GM19438 (cell line): ENCODE measurements at regions not wholly inside any gene's neighbourhood (a gene's known extent, or its start where the extent isn't known, plus 50 kb on each side); places are given as distances from the start of the nearest gene placed in this dataset.
"Not testable (repeated sequence)": the region's sequence is repeated elsewhere in the genome, so short reads cannot be mapped to it uniquely, and the experiment has no call there.

ENCODE experiments used
- ATAC-seq: cut with Tn5 transposase; IDR thresholded peaks from one replicate; pipeline ENCODE4 v1.9.1; 2021; ENCODE audit warnings: low read depth; ENCODE audit not compliant: unreplicated experiment

DNA sequence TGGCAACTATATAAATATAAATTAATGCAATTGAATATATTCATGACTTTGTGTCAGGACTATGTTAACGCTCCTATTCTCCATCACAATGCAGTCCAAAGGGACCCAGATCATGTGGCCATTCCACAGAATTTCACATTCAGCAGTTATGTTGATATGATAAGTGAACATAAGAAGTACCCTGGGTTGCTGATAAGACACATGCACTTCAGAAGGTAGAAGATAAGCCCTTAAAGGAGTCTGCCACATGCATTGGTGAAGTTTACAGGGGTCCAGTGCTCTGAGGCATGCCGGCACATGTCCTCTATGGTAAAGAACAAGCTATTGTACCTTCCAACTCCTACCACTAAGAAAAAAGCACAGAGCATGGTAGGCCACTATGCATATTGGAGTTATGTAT is 76.4 kb downstream of the PHAX start:
- ATAC-seq = no peak

DNA sequence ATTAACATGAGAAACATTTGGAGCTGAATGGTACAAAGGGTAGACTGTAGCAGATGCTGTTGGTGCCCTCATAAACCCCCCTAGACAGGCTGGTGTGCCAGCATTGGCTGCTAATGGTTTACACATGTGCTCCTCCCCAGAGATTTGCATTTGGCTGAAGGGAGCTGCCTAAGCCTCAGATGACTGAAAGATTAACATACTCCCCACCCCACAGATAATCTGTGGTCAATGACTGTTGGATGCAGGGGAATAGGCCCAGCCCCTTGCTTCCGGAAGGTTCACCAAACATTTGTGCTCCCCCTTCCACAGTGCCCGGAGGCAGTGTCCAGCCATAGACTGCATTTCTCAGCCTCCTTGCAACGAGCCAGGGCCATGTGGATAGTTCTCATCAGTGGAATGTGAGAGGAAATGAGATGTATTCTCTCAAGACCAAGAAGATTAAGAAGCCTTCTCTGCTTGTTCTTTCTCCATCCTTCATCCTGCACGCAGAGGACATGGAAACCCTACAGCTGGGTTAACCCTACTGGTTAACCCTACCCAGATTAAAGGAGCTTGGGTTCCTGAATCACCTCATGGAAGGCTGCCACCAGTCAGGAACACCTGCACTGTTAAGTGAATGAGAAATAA is 79.6 kb downstream of the PHAX start:
- no peak for ATAC-seq

DNA sequence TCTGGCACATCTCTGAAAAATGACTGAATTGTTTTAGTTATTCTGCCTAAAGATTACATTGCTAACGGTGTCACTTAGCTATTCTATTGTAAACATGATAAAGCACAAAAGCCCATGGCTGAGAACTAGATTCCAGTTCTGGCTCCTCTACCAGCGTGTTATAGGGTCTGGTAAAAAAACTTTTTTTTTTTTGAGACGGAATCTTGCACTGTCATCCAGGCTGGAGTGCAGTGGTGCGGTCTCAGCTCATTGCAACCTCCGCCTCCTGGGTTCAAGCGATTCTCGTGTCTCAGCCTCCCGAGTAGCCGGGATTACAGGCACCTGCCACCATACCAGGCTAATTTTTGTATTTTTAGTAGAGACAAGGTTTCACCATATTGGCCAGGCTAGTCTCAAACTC is 80.6 kb downstream of the PHAX start:
- not testable (repeated sequence) for ATAC-seq

DNA sequence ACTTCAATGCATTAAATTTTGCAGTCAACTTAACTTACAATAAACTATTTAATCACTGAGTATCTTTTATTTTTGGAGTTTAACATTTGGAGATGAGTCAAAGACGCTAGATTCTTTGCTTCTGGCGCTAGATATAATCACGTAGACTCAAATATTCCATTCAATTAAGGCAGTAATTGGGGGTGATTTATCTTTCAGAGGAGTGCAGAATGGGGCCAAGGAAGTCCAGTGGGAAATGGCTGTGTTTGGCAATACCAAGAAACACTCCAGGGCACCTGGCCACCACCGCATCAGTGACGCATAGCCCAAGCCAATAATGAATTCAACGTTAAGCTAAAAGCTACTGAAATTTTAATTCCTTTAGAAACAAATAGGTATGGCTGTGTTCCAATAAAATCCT is 81.2 kb downstream of the PHAX start:
- ATAC-seq = no peak

DNA sequence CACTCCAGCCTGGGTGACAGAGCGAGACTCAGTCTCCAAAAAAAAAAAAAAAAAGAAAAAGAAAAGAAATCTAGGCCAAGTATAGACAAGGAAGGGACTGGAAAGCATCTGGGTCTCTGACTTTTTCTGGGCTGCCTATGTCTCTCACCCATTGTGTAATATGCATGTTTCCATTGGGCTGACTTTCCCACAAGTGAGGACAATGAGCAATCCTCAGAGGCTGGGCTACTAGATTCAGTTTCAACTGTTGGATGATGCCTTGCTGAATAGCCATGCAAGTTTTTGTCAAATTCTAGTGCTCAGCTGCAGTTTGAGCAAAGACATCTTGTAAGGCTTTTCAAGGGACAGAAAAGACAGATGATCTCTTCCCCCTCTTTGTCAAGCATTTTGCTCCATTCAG is 82.1 kb downstream of the PHAX start:
- no peak for ATAC-seq

DNA sequence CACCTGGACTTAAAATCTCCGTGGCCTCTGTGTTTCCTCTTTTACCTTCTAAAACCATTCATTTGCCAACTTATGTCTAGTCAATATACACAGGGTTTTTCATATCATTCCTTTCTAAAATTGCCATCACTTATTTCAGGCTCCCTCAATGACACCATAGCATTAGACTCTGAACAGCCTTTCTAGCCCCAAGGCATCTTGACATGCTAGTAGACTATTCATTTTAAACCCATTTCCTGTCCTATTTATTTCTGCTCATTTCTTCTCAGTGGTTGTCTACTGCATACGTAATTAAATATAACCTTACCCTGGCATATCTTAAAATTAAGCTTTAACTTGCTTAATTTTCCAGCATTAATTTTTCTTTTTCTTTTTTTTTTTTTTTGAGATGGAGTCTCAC is 83.2 kb downstream of the PHAX start:
- ATAC-seq = no peak

DNA sequence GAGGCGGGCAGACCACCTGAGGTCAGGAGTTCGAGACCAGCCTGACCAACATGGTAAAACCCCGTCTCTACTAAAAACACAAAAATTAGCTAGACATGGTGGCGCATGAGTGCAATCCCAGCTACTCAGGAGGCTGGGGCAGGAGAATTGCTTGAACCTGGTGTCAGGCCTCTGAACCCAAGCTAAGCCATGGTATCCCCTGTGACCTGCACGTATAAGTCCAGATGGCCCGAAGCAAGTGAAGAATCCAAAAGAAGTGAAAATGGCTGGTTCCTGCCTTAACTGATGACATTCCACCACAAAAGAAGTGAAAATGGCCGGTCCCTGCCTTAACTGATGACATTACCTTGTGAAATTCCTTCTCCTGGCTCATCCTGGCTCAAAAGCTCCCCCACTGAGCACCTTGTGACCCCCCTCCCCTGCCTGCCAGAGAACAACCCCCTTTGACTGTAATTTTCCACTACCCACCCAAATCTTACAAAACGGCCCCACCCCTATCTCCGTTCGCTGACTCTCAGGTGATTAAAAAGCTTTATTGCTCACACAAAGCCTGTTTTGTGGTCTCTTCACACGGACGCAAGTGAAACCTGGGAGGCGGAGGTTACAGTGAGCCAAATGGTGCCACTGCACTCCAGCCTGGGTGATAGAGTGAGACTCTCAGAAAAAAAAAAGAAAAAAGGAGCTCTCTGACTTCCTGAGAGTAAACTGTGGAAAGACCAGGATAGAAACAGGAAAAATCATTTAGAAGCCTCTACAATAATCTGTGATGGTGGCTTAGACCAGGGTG is 84.1 kb downstream of the PHAX start:
- ATAC-seq = not testable (repeated sequence)

DNA sequence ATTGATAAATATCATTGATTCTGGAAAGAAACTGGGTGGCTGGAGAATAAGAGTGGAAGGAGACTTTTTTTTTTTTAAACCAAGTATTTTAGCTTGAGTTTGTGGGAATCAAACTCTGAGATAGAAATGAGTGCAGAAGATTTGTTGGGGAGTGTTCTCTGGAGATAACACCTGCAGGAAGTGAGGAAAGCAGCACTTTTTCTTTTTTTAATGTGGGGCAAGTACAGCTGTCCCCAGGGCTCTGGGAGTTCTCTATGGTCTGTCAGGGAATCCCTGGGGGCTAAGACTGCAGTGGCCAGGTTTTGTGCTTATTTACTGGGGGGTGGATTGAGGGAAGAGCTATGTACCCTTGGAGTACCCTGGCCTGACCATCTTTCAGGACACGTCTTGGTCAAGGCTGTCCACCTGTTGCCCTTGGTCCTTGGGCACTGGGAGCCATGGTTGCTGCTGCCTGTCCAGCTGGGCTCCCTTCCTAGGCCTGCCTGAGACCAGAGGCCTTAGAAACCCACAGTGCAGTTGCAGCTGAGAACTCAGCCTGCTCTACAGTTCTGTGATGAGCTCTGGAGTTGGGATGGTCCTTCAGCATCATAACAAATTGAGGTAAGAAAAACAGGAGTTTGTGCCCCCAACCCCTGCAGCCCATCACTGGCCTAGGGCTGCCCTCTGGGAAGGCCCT is 85.8 kb downstream of the PHAX start:
- ATAC-seq = peak; percentile 85

DNA sequence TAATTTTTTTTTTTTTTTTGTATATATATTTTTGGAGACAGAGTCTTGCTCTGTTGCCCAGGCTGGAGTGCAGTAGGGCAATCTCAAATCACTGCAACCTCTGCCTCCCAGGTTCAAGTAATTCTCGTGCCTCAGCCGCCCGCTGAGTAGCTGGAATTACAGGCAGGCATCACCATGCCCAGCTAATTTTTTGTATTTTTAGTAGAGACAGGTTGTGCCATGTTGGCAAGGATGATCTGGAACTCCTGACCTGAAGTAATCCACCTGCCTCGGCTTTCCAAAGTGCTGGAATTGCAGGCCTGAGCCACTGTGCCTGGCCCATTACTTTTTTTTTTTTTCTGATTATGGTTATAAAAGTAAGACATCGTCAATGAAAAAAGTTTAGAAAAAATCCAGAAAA is 84.0 kb upstream of the LMNB1 start:
- no peak for ATAC-seq

DNA sequence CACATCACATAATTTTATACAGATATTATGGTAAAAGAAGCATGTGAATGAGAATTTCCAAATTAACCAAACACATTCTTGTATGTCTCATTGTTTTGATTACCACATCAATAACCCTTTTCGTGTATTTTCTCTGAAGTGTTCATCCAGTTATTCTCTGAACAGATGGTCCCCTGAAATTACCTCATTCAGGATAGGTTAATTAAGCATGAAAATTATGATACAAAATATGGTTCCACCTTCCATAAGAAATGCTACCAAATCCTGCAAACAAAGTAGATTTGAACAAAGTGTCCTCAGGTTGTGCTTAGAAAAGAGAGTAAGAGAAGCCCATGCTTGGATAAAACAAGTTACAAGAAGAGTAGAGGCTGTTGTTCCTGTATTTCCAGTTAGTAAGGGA is 83.1 kb upstream of the LMNB1 start:
- no peak for ATAC-seq

DNA sequence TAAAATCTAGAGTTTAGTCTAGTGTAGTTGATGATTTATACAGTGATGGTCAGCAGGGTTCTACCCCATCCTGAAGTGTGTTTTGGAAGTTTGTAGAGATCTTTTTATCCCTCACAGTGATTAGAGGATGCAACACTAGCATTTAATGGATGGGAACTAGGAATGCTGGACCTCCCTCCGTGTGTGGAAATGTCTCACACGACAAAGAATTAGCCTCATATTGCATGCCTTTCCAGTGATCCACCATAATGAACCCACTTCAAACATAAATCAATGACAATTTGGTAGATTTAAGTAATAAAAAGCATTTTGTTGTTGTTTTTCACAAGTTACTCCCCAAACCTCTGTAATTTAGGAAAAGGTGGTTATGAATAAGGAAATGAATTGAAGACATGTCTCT is 82.5 kb upstream of the LMNB1 start:
- ATAC-seq = no peak

DNA sequence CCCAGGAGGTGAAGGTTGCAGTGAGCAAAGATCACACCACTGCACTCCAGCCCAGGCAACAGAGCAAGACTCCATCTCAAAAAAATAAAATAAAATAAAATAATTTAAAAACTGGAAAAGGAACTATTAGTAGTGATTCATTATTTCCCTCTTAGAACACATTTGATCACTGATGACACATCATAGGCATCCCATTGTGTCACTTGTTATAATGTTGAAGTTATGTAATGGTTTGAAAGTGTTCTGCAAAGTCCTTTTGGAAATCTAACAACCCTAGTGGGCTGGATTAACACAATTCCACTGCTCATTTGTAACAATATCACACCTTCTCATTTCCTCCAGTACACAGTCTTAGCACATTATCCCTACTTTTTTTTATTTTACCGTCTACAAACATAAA is 81.8 kb upstream of the LMNB1 start:
- ATAC-seq = no peak

DNA sequence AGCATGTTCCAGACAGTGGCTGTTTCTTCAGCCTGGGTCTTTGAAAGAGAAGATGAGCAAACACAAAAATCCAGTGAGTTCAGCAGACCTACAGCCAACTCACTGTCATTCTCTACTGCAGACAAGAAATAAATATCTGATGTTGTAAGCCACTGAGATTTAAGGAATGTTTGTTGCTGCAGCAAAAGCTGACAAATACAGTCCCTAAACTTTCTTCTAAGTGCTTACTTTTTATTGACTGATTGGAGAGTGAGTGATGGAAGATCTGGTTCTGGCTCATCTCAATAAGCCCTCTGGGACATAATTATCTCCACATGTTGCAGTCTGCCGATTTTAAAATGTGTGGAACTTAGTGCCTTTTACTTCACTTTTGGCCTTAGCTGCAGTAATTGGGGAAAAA is 69.9 kb upstream of the LMNB1 start:
- no peak for ATAC-seq

DNA sequence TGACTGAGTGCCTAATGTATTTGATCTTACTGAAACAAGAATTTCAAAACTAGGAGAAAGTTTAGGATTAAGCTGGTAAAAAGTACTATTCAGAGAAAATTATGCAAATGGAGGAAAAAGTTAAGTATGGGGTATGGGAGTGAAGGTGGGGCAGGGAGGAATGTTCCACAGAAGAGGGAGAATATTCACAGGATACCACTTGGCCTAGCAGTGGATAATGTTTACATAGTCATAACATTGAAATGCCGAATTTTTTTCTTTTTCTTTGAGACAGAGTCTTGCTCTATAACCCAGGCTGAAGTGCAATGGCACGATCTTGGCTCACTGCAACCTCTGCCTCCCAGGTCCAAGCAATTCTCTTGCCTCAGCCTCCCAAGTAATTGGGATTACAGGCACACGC is 61.2 kb upstream of the LMNB1 start:
- no peak for ATAC-seq

DNA sequence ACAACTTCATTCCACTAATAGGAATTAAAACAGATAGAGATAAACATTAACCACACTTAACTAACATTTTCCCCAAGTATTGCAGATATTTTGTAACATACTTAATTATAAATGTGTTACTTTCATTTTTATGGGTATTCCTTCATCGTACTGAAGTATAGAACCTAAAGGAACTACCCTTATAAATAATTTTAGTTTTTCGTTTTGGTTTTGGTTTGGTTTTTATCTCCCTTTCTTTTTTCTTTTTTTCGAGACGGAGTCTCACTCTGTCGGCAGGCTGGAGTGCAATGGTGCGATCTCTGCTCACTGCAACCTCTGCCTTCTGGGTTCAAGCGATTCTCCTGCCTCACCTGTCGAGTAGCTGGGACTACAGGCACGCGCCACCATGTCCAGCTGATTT is 60.1 kb upstream of the LMNB1 start:
- no peak for ATAC-seq

DNA sequence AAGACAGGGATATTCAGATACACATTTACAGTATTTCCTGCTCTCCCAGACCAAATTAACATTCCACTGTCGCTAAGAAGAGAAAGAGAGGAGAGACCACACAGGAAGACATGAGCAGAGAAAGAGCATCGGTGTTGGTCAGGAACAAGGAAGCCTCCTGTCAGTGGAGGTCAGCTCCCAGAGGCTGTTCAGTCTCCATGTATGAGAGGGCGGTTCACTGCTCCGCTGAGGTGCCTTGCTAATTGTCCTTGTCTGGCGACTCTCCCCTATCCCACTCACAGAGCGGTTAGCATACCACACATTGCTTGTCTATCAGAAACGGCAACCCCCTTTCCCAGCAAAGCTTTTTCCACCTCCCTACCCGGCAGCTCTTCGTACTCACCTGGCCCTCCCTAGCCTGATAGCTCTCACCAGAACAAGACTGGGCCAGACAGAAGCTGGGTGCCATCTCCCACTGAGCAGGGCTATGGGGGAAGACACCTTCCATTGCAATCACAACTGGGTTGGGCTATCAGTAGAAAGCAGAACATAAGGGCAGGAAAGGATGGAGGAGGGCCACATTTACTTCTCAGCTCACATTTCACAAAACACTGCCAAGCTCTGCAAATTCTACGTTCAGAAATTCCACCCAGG is 58.6 kb upstream of the LMNB1 start:
- no peak for ATAC-seq

DNA sequence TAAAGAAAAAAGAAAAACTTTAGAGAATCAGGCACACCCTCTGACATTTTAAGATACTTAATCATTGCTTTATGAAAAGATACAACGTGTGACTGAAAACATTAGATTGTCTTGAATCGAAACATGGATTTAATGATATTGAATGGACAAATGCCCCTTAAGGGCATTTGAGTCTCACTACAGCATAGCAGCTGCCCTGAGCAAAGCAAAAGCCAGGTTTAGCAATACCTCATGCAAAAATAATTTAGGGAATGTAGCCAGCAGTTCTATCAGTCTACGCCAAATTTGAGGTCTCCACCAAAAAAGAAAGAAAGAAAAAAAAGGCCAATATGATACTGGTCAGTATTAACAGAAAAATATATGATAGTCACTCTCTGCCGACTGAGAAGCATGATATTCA is 56.6 kb upstream of the LMNB1 start:
- ATAC-seq = no peak

DNA sequence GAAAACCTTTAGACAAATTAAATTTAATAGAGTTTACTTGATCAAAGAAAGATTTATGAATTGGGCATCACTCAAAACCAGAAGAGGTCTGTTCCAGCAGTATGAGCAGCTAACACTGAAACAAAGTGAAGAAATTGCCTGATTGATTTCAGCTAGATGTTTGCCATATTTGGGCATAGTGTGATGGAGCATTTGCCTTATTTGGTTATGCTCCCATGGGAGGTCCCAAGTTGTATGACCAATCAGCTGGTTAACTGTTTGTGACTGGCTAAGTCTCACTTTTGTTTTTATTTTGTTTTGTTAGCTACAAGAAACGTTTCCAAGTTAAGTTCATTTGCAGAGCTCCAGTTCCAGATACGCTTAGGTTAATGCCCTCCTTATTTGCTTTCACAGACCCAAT is 53.3 kb upstream of the LMNB1 start:
- ATAC-seq = no peak
